GM12891 (cell line): ENCODE measurements at regions not wholly inside any gene's neighbourhood (a gene's known extent, or its start where the extent isn't known, plus 50 kb on each side); places are given as distances from the start of the nearest gene placed in this dataset.

Experiments
- POLR2A ChIP-seq: IDR thresholded peaks from 2 replicates; pipeline ENCODE4 v1.6.1; 2011; ENCODE audit warnings: low read depth, low read length, control low read depth
- POLR2AphosphoS5 ChIP-seq: IDR thresholded peaks from 2 replicates; pipeline ENCODE4 v1.6.1; 2011; ENCODE audit warnings: low read depth, low read length, control low read depth
- SPI1 ChIP-seq: IDR thresholded peaks from 2 replicates; pipeline ENCODE4 v1.6.1; 2011; ENCODE audit warnings: low read depth, low read length, control low read depth
- TAF1 ChIP-seq: IDR thresholded peaks from 2 replicates; pipeline ENCODE4 v1.6.1; 2011; ENCODE audit warnings: low read depth, low read length, control low read depth

DNA sequence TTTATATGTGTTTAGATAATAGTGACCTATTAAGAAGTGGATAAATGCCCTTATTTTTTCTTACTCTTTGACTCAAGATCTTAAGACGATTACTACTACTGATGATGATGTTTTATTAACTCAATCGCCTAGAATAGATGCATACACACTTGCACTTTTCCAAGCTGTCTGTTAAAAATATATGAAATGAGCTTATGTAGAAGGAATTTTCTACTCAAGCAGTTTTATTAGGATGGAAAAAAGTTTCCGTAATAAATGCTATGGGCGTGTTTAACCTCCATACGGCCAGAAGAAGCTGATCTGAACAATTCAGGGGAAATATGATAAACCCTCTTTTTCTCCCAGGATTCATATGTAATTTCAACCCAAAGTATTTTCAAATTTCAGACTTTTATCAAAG lies 455.7 kb upstream of the MPDZ start:
- TF ChIP-seq POLR2A = no peak
- no peak for TF ChIP-seq TAF1
- no peak for TF ChIP-seq POLR2AphosphoS5
- no peak for TF ChIP-seq SPI1
